Epidermal melanocyte (primary cell): ENCODE measurements at regions not wholly inside any gene's neighbourhood (a gene's known extent, or its start where the extent isn't known, plus 50 kb on each side); places are given as distances from the start of the nearest gene placed in this dataset.

ENCODE experiments used
- DNase-seq: peaks from one replicate; pipeline ENCODE4 v3.0.0; 2011; ENCODE audit warnings: low spot score; ENCODE audit not compliant: insufficient read length

DNA sequence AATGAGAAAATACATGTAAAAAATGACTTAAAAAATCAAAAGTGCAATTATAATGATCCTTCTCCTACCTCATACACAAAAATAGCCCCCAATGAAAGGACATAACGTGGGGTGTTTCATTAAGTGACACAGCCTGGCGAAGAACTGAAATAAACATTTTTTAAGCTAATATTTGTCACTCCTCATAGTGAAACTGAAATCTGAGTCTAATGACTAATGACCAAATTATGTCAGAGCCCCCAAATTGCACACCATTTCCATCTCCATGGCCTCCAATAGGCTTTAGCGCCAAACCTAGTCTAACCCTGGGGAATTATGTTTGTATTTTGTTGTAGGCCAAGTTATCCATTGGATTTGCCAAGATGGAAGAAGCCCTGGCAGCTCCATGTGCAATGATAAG lies 119.1 kb downstream of the WT1 start:
- no peak for DNase-seq

DNA sequence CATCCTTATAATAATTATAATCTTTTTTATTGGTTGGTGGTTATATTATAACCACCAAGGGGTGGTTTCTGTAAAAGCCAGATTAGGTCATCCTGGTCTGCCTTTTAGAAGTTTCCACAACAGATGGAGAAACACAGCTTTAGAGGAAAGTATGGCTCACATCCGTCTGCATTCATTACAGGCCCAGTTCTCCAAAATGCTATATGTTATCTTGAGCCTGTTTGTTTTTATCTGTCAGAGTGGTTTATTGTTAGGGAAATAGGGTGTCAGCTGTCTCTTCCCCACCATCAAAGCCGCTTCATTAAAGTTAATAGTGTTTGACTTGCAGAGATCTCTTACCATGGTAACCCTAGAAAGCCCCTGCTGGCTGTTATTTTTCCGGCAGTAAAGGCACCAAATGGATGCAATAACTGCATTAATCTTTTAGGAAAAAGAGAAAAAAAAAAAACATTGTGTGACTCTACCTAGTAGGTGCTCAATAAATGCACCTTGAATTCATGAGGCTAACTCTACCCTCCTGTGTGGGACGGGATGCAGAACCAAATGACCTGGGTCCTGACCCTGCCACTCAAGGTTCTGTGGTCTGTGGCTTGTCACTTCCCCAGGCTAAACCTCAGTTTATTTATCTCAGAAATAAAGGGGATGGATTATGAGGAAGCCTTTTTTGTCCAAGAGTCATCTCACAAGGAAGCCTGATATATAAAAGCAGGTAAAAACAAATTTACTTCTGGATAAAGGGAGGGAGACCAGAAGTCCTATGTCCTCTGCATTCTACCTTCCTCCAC lies 118.3 kb downstream of the WT1 start:
- no peak for DNase-seq

DNA sequence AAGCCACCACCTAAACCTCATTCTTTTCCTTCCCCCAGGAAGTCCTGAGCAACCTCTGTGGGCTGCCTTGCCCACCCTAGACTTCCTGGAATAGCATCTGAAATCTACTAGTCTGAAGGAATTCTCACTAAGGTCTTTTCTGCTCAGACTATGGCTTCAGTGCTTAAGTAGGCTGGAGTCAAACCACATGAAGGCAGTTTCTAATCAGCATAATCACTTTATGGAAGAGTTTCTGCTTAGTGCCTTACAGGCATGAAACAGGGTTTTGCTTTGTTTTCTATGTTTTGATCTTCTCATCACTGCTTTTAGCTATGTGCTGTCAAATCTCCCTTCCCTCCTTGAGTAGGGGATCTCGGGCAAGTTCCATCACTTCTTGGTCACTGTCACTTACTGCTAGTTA lies 117.7 kb downstream of the WT1 start:
- no peak for DNase-seq

DNA sequence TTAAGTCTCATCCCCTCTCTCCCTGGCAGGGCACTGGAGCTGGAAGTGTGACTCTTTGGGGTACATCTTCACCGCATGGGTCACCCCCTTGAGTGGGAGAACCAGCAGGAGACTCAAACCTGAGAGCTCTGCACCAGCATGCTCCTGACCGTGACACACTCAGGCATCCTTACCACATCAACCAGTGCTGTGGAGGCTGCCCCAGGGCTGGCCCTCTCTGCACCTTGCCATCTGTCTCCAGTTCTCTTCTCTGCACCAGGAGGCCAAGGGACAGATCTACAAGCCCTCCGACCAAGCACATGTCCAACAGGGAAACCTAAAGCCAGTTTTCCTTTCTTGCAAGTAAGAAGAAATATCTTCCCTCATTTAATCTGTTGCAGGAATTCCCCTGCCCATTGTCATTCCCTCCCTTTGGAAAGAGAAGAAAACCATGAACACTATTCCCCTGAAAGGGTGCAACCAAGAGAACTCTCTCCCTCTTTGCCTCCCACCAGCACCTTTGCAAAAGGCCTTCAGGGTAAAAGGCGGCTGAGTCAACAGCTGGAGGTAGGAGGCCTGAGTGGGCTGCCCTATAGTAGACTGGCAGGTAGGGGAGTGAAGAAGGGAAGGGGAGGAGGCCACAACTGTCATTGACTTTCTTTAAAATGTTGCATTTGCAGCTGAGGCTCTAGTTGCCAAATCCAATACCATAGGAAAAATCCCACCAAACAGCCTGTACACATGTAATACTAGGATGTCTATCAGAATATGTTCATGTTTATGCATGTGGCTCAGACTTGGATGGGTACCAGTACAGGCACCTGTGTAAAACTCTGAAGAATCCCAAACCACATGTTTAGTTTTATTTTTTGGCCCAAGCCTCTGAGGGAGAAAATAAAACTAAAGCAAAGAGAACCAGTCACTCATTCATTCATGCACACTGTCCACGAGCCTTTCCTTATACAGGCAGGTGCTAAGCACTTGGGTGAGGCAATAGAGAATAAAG lies 117.0 kb downstream of the WT1 start:
- DNase-seq: no peak

DNA sequence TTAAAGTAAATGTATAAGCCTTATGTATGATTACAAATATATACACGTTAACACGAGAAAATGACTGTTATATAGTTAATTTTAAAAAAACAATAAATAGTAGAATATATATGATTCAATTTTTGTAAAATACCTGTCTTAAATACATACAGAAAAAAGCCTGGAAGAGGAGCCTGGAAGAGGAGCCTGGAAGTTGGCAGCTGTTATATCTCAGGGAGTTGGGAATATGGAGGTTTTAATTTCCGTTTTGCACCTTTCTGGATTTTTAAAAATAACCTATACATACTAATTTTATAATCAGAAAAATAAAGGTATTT lies 111.6 kb downstream of the WT1 start:
- DNase-seq: no peak

DNA sequence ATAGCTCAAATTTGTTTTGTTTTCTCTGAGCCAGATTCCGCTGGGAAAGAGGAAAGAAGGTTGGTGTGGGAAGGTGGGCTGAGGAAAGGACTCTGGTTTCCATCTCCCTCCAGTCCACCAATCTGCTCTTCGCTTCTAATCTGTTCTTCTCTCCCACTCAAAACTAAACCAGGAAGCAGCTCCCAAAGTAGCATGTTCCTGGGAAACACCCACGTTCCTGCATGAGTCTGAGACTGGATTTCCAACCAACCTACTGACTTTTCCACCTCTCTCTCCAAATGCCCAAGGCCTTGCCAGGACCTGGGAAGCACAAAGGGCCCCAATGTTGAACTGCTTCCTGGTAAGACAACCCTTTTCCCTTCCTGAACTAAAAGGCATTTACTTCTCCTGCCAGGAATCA lies 110.2 kb downstream of the WT1 start:
- DNase-seq: no peak

DNA sequence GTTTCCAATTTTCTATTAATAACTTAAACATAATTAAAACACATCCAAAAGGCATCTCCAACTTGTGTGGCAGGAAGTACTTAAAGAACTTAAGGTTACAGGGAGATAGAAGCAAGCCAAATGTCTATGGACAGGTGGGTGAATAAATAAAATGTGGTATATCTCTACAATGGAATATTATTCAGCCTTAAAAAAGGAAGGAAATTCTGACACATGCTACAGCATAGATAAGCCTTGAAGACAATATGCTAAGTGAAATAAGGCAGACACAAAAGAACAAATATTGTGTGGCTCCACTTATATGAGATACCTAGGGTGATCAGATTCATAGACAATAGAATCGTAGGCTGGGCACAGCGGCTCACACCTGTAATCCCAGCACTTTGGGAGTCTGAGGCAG lies 109.6 kb downstream of the WT1 start:
- DNase-seq: no peak

DNA sequence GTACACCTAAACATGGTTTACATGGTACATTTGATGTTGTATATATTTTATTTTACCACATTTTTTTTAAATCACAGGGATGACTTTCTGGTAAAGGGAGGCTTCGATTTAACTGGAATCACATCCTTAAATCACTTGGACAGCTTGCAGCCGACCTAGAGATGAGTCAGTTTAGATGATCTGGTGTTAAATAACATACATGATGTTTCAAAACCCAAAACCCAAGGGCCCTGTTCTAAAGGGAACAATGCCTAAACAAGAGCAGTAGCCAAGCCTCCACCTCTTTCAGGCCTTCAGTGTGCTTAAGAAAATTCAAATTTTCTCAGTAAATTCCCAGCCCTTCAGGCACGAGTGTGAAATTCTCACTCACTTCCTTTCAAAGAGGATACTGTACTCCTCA lies 108.8 kb downstream of the WT1 start:
- DNase-seq: no peak

DNA sequence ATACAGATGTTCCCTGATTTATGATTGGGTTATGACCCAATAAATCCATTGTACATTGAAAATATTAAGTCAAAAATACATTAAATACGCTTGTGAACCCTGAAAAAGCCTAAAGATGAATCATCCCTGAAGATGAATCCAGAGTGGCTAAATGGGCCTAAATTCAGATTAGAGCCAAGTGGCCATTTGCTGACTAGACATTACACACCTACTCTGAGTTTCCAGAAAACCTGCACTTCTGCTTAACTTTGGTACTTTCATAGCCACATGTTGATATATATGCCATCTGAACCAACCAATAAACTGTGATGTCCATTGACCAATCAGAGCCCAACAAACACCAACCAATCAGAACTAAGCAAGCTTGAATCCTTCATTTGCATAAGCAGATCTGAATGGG lies 106.9 kb downstream of the WT1 start:
- DNase-seq: no peak

DNA sequence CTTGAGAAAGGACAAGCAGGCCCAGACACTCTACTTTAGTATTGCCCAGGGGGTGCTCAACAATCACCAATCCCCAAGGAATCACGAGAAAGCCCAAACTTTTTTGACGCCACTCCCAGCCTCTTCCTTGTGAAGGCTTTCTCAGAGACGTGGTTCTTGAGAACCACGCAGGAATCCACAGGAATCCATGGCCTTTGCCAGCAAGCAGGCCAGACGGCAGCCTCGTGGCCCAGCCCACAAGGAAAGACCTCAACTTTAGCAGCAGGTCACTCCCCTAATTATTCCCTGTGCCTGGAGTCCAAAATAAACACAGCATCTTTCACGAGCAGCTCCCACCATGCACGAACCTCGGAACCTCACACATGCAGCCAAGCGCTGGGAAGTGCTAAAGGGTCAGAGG lies 104.2 kb downstream of the WT1 start:
- no peak for DNase-seq

DNA sequence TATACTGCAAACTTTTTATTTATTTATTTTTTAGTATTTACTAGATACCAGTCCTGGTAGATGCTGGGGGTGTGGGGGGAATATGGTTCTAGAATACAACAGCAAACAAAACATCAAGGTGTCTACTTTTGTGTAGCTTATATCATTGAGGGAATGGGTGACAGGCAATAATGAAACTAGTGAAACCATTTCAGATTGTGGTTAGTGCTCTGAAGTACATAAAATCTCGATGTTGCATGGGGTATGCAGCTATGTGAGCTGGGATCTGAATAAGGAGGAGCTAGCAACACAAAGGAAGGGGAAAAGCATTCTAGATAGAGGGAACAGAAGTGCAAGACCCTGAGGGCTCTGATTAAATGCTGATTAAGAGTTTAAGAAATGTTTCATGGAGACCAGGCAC lies 103.5 kb downstream of the WT1 start:
- DNase-seq: no peak

DNA sequence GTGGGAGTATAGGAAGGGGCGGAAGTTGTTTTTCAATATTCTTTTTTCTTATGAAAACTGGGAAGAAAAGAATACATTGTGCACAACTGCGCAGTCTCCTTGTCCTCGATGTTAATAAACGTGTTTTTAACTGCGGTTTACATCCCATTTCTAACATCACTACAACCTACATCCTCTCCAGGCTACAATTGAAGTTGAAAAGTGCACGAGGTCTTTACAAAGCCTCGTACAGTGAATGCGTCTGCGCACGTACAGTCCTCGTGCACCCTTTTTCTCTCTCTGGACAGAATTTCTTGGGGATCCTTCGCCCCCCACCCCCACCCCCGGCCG lies 102.4 kb downstream of the WT1 start:
- no peak for DNase-seq

DNA sequence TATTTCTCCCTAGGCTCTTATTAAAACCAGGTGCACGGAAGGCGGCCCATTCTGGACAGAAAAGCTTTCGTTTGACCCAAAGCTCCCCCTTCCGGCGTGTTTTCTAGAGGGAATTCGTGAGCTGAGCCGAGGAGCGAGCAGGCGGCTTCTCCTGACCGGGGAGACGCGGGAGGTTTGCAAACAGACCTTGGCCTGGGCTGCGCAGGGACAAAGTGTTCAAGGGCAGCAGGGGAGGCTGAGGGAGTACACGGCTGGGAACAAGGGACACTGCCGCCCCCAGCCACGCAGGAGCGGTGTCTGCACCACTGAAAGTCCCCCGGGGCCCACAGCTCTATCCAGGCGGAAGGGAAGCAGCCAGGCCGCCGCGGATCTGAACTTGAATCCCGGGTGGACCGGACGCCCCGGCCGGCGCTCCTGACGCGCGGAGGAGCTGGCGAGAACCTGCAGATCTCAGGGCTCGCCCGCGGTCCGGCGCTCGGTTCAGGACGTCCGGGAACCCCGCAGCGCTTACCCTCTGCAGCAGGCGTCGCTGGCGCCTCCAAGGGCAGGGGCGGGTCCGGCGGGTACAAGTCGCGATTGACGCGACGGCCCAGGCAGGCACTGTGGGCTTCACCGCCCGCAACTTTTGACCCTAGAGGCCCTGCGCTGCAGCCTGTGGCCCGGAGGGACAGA lies 101.9 kb downstream of the WT1 start:
- DNase-seq: peak; percentile 58

DNA sequence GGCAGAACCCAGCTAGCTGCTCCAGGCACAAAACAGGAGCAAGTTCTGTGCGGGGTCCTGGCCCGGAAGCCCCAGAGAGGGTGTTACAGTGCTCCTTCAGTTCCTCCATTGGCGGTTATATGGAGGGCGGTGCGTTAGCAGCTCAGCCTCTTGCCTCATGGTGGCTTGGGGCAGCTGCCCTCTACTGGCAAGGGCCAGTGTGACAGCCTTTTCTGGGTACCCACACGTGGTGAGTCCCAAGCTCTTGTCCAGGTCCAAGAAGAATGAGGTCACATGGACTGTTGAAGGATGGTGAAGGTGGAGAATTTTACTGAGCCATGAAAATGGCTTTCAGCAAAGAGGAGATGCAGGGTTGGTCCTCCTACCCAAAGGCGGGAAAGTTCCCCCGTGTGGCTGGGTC lies 100.5 kb downstream of the WT1 start:
- no peak for DNase-seq
